K562 (cell line): ENCODE measurements at regions not wholly inside any gene's neighbourhood (a gene's known extent, or its start where the extent isn't known, plus 50 kb on each side); places are given as distances from the start of the nearest gene placed in this dataset.

Experiments
- CBFA2T3 ChIP-seq: fragments of 450-650 bp; IDR thresholded peaks from 2 replicates; pipeline ENCODE4 v1.6.1; 2017
- DNMT1 ChIP-seq: fragments of 450-650 bp; IDR thresholded peaks from 2 replicates; pipeline ENCODE4 v1.6.1; 2016; ENCODE audit warnings: antibody characterized with exemption, mild to moderate bottlenecking
- MEIS2 ChIP-seq: fragments of 450-650 bp; IDR thresholded peaks from 2 replicates; pipeline ENCODE4 v1.6.1; 2014; ENCODE audit warnings: mild to moderate bottlenecking; ENCODE audit not compliant: partially characterized antibody
- NFE2L1 ChIP-seq: fragments of 450-650 bp; IDR thresholded peaks from 2 replicates; pipeline ENCODE4 v1.6.1; 2016; ENCODE audit warnings: missing genetic modification characterization, low read depth, mild to moderate bottlenecking, missing compliant biosample characterization, moderate library complexity, borderline replicate concordance
- NR4A1 ChIP-seq, 2 experiments: fragments of 250-450 bp in 1 of 2; fragments of 450-650 bp in 1 of 2; sonication (Bioruptor Pico) in 1 of 2; IDR thresholded peaks; 2 replicates each; pipeline versions ENCODE4 v1.4.0 to v1.6.1; 2016 to 2020; ENCODE audit warnings: mild to moderate bottlenecking in 2 of 2, missing compliant biosample characterization in 1 of 2, missing genetic modification characterization in 1 of 2, moderate library complexity in 1 of 2
- PYGO2 ChIP-seq: fragments of 450-650 bp; IDR thresholded peaks from 2 replicates; pipeline ENCODE4 v1.6.1; 2016; ENCODE audit warnings: mild to moderate bottlenecking, missing genetic modification characterization, moderate library complexity, missing compliant biosample characterization
- SMARCA4 ChIP-seq: fragments of 450-650 bp; IDR thresholded peaks from 2 replicates; pipeline ENCODE4 v1.6.1; 2016
- THRAP3 ChIP-seq: fragments of 450-650 bp; IDR thresholded peaks from 2 replicates; pipeline ENCODE4 v1.6.1; 2016; ENCODE audit warnings: mild to moderate bottlenecking, inconsistent platforms, borderline replicate concordance
- ZNF140 ChIP-seq: fragments of 250-450 bp; sonication (Bioruptor Pico); IDR thresholded peaks from 2 replicates; pipeline ENCODE4 v1.8.0; 2021; ENCODE audit warnings: moderate library complexity, mild to moderate bottlenecking, inconsistent platforms
- ZNF41 ChIP-seq: fragments of 250-450 bp; sonication (Bioruptor Pico); conservative IDR thresholded peaks from 2 replicates; pipeline ENCODE4 v1.4.0; 2020; ENCODE audit warnings: mild to moderate bottlenecking
- ZNF444 ChIP-seq: fragments of 250-450 bp; sonication (Bioruptor Pico); IDR thresholded peaks from 2 replicates; pipeline ENCODE4 v1.4.0; 2020; ENCODE audit warnings: mild to moderate bottlenecking, moderate library complexity
- ZNF584 ChIP-seq: fragments of 200-800 bp; sonication (Bioruptor generic); IDR thresholded peaks from 2 replicates; pipeline ENCODE4 v1.6.1; 2016; ENCODE audit warnings: low read depth, mild to moderate bottlenecking, missing genetic modification characterization, missing compliant biosample characterization
- ZNF695 ChIP-seq: fragments of 450-650 bp; formaldehyde crosslinking; IDR thresholded peaks from 2 replicates; pipeline ENCODE4 v1.4.0; 2020; ENCODE audit warnings: mild to moderate bottlenecking, moderate library complexity
- TF ChIP-seq, protein P1 (sequence below): fragments of 450-650 bp; IDR thresholded peaks from 2 replicates; pipeline ENCODE4 v1.6.1; 2016; ENCODE audit warnings: missing biosample characterization, missing genetic modification characterization
- TF ChIP-seq, protein P2 (sequence below): fragments of 450-650 bp; conservative IDR thresholded peaks from 2 replicates; pipeline ENCODE4 v1.6.1; 2016; ENCODE audit warnings: missing genetic modification characterization, low read depth, mild to moderate bottlenecking, control low read depth, missing compliant biosample characterization
- TF ChIP-seq, protein P3 (sequence below): fragments of 450-650 bp; IDR thresholded peaks from 2 replicates; pipeline ENCODE4 v1.6.1; 2017; ENCODE audit warnings: antibody characterized with exemption, mild to moderate bottlenecking
- TF ChIP-seq, protein P4 (sequence below): sonication (generic); formaldehyde crosslinking; IDR thresholded peaks from 2 replicates; pipeline ENCODE4 v1.8.0; 2022; ENCODE audit warnings: mild to moderate bottlenecking, low read depth, missing genetic modification reagents
- TF ChIP-seq, protein P5 (sequence below), 2 experiments: fragments of 200-800 bp in 1 of 2; sonication (Bioruptor generic) in 1 of 2; sonication (generic) in 1 of 2; formaldehyde crosslinking in 1 of 2; IDR thresholded peaks in 1 of 2; conservative IDR thresholded peaks in 1 of 2; 2 replicates each; pipeline versions ENCODE4 v1.5.0 to v1.6.1; 2016 to 2020; ENCODE audit warnings: missing compliant biosample characterization in 1 of 2, missing genetic modification characterization in 1 of 2, missing genetic modification reagents in 1 of 2

DNA sequence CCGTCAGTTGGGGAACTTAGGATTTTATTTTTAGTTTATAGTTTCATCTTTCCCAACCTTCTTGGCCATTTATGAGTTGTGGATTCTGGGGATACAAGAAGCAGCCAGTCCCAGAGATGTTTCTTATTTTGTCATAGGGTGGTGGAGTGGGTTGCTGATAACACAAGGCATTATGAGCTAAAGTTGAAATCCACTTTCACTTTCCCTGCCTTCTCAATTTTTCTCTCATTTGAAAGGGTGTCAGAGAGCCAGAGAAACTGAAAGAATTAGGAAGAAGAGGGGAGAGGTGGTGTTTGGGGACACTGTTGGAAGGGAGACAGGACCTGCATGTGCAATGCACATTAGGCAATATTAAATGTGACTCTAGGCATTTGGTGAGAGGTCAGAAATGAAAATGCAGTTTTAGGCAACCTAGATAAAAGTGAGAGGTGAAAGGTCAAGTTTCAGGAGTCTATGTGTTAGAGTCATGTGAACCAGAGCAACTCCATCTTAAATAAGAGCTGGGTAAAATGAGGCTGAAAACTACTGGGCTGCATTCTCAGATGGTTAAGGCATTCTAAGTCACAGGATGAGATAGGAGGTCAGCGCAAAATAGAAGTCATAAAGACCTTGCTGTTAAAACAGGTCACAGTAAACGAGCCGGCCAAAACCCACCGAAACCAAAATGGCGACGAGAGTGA lies 71.1 kb upstream of the F3 start (continued):
- TF ChIP-seq, protein P1, sequence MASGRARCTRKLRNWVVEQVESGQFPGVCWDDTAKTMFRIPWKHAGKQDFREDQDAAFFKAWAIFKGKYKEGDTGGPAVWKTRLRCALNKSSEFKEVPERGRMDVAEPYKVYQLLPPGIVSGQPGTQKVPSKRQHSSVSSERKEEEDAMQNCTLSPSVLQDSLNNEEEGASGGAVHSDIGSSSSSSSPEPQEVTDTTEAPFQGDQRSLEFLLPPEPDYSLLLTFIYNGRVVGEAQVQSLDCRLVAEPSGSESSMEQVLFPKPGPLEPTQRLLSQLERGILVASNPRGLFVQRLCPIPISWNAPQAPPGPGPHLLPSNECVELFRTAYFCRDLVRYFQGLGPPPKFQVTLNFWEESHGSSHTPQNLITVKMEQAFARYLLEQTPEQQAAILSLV (tag): peak; percentile 89
- TF ChIP-seq NR4A1 (CRISPR knock-in tag; IDR thresholded peaks at IDR 0.05) (no peak), NR4A1 (tag; IDR thresholded peaks at IDR 0.05) (peak; percentile 93), ZNF444 (CRISPR knock-in tag) (no peak), CBFA2T3 (no peak), NFE2L1 (tag) (peak; percentile 30; the same call in 1 of the 2 replicates), ZNF140 (CRISPR knock-in tag) (peak; percentile 86; the same call in 1 of the 2 replicates), MEIS2 (no peak), DNMT1 (no peak), PYGO2 (tag) (peak; percentile 80), ZNF584 (0 out of 2 replicates have a peak, but pooled peaks have one; percentile 27), THRAP3 (no peak), ZNF695 (no peak), SMARCA4 (no peak), ZNF41 (CRISPR knock-in tag) (peak; percentile 80; the same call in 1 of the 2 replicates)
- TF ChIP-seq, protein P2, sequence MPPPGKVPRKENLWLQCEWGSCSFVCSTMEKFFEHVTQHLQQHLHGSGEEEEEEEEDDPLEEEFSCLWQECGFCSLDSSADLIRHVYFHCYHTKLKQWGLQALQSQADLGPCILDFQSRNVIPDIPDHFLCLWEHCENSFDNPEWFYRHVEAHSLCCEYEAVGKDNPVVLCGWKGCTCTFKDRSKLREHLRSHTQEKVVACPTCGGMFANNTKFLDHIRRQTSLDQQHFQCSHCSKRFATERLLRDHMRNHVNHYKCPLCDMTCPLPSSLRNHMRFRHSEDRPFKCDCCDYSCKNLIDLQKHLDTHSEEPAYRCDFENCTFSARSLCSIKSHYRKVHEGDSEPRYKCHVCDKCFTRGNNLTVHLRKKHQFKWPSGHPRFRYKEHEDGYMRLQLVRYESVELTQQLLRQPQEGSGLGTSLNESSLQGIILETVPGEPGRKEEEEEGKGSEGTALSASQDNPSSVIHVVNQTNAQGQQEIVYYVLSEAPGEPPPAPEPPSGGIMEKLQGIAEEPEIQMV (tag): peak; percentile 81; the same call in 1 of the 2 replicates
- TF ChIP-seq, protein P3, sequence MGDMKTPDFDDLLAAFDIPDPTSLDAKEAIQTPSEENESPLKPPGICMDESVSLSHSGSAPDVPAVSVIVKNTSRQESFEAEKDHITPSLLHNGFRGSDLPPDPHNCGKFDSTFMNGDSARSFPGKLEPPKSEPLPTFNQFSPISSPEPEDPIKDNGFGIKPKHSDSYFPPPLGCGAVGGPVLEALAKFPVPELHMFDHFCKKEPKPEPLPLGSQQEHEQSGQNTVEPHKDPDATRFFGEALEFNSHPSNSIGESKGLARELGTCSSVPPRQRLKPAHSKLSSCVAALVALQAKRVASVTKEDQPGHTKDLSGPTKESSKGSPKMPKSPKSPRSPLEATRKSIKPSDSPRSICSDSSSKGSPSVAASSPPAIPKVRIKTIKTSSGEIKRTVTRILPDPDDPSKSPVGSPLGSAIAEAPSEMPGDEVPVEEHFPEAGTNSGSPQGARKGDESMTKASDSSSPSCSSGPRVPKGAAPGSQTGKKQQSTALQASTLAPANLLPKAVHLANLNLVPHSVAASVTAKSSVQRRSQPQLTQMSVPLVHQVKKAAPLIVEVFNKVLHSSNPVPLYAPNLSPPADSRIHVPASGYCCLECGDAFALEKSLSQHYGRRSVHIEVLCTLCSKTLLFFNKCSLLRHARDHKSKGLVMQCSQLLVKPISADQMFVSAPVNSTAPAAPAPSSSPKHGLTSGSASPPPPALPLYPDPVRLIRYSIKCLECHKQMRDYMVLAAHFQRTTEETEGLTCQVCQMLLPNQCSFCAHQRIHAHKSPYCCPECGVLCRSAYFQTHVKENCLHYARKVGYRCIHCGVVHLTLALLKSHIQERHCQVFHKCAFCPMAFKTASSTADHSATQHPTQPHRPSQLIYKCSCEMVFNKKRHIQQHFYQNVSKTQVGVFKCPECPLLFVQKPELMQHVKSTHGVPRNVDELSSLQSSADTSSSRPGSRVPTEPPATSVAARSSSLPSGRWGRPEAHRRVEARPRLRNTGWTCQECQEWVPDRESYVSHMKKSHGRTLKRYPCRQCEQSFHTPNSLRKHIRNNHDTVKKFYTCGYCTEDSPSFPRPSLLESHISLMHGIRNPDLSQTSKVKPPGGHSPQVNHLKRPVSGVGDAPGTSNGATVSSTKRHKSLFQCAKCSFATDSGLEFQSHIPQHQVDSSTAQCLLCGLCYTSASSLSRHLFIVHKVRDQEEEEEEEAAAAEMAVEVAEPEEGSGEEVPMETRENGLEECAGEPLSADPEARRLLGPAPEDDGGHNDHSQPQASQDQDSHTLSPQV: peak; percentile 79
- TF ChIP-seq, protein P4, sequence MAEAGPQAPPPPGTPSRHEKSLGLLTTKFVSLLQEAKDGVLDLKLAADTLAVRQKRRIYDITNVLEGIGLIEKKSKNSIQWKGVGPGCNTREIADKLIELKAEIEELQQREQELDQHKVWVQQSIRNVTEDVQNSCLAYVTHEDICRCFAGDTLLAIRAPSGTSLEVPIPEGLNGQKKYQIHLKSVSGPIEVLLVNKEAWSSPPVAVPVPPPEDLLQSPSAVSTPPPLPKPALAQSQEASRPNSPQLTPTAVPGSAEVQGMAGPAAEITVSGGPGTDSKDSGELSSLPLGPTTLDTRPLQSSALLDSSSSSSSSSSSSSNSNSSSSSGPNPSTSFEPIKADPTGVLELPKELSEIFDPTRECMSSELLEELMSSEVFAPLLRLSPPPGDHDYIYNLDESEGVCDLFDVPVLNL (CRISPR knock-in tag): no peak
- TF ChIP-seq, protein P5, sequence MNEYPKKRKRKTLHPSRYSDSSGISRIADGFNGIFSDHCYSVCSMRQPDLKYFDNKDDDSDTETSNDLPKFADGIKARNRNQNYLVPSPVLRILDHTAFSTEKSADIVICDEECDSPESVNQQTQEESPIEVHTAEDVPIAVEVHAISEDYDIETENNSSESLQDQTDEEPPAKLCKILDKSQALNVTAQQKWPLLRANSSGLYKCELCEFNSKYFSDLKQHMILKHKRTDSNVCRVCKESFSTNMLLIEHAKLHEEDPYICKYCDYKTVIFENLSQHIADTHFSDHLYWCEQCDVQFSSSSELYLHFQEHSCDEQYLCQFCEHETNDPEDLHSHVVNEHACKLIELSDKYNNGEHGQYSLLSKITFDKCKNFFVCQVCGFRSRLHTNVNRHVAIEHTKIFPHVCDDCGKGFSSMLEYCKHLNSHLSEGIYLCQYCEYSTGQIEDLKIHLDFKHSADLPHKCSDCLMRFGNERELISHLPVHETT (CRISPR knock-in tag; conservative IDR thresholded peaks at IDR 0.05 in 1 of 2, IDR thresholded peaks at IDR 0.05 in 1 of 2): peak in 1 of 2 experiments; percentile 57; a peak in 1 of 4 replicates
